Right ventricle myocardium superior (tissue), 1 donor: ENCODE measurements at regions not wholly inside any gene's neighbourhood (a gene's known extent, or its start where the extent isn't known, plus 50 kb on each side); places are given as distances from the start of the nearest gene placed in this dataset.
"Not testable (repeated sequence)": the region's sequence is repeated elsewhere in the genome, so short reads cannot be mapped to it uniquely, and the experiment has no call there.

Experiments
- ATAC-seq: fragments of 200-7000 bp; cut with Tn5 transposase; one replicate; pipeline ENCODE4 v1.9.1; 2020; ENCODE audit warnings: mild to moderate bottlenecking; ENCODE audit not compliant: poor library complexity
- DNase-seq: peaks from one replicate; pipeline ENCODE4 v3.0.0-alpha.2; 2020
- intact Hi-C: fragments of 100-400 bp; cut with DNase I; formaldehyde crosslinking; loops from one replicate; pipeline ENCODE4 v1.11.2; 2022
- donor health status: DM: no; HTN: yes; CAD: no; lungs with severe emphysema.

GRCh38 chr6:11414176-11414963, 123.2 kb upstream of the TMEM170B start:
- no peak for ATAC-seq
- intact Hi-C loops = no loop called here
- no peak for DNase-seq

- intact Hi-C loops = no loop called here
- no peak for ATAC-seq
- DNase-seq = no peak
Measured at GRCh38 chr6:11413728-11414127, 123.8 kb upstream of the TMEM170B start.

GRCh38 chr6:11413117-11413687, 124.3 kb upstream of the TMEM170B start:
- ATAC-seq (no peak), DNase-seq (no peak)
- intact Hi-C loops = no loop called here

GRCh38 chr6:11412616-11413015, 124.9 kb upstream of the TMEM170B start:
- no peak for ATAC-seq
- intact Hi-C loops = no loop called here

GRCh38 chr6:11412011-11412424, 125.5 kb upstream of the TMEM170B start:
- DNase-seq (no peak), ATAC-seq (no peak)
- intact Hi-C loops = no loop called here

More at GRCh38 chr6:11412616-11413015, 124.9 kb upstream of the TMEM170B start:
- no peak for DNase-seq

GRCh38 chr6:11411593-11411992, 126.0 kb upstream of the TMEM170B start:
- ATAC-seq = no peak
- intact Hi-C loops = no loop called here

GRCh38 chr6:11410539-11411307, 126.8 kb upstream of the TMEM170B start:
- DNase-seq (no peak), ATAC-seq (no peak)
- intact Hi-C loops = no loop called here

More at GRCh38 chr6:11411593-11411992, 126.0 kb upstream of the TMEM170B start:
- no peak for DNase-seq

GRCh38 chr6:11409371-11409770, 128.2 kb upstream of the TMEM170B start:
- DNase-seq (no peak), ATAC-seq (no peak)
- intact Hi-C loops = no loop called here

GRCh38 chr6:11407414-11407813, 130.1 kb upstream of the TMEM170B start:
- no peak for ATAC-seq
- intact Hi-C loops = no loop called here
- no peak for DNase-seq

- intact Hi-C loops = no loop called here
- ATAC-seq (peak; percentile 41), DNase-seq (no peak)
Measured at GRCh38 chr6:11404838-11405237, 132.7 kb upstream of the TMEM170B start.

GRCh38 chr6:11404081-11404480, 133.5 kb upstream of the TMEM170B start:
- ATAC-seq (no peak), DNase-seq (no peak)
- intact Hi-C loops = no loop called here

- no peak for ATAC-seq
- no peak for DNase-seq
- intact Hi-C loops = no loop called here
Measured at GRCh38 chr6:11403035-11403601, 134.4 kb upstream of the TMEM170B start.

GRCh38 chr6:11402581-11402980, 135.0 kb upstream of the TMEM170B start:
- intact Hi-C loops, ATAC-seq, DNase-seq: not testable (repeated sequence)

GRCh38 chr6:11401954-11402353, 135.6 kb upstream of the TMEM170B start:
- ATAC-seq, intact Hi-C loops, DNase-seq: not testable (repeated sequence)

GRCh38 chr6:11398451-11399326, 138.9 kb upstream of the TMEM170B start:
- DNase-seq = no peak
- intact Hi-C loops = no loop called here
- ATAC-seq = no peak

GRCh38 chr6:11397622-11398450, 139.7 kb upstream of the TMEM170B start:
- intact Hi-C loops = no loop called here
- ATAC-seq (no peak), DNase-seq (no peak)

- no peak for DNase-seq
- ATAC-seq = no peak
Measured at GRCh38 chr6:11396860-11397259, 140.7 kb upstream of the TMEM170B start.

More at GRCh38 chr6:11396860-11397259, 140.7 kb upstream of the TMEM170B start:
- intact Hi-C loops = no loop called here
